Stimulated activated naive B cell treated with anti-CD40 and anti-IgM and Interleukin-4, amounts not matched to agents 10 μg/mL and 1 μg/mL and 100 μg/mL, for 72 hours (primary cell): ENCODE measurements at regions not wholly inside any gene's neighbourhood (a gene's known extent, or its start where the extent isn't known, plus 50 kb on each side); places are given as distances from the start of the nearest gene placed in this dataset.
A peak's percentile ranks its signal among the peaks of the same experiment; 100 is the strongest.
"Not testable (repeated sequence)": the region's sequence is repeated elsewhere in the genome, so short reads cannot be mapped to it uniquely, and the experiment has no call there.

Source experiments
- ATAC-seq, 2 donors: fragments of 150-1000 bp; cut with Tn5 transposase; replicated peaks; 2 replicates each; pipeline ENCODE4 v1.10.0; 2021; ENCODE audit warnings: moderate library complexity in 1 of 2
- DNase-seq: peaks from one replicate; pipeline ENCODE4 v3.0.0; 2021
- H3K27ac Mint-ChIP-seq: one replicate; pipeline ENCODE4 v1.8.0; 2022; ENCODE audit warnings: mild to moderate bottlenecking, mixed read lengths
- H3K27me3 Mint-ChIP-seq, 2 donors: one replicate each; pipeline ENCODE4 v1.8.0; 2022; ENCODE audit warnings: mixed read lengths in 2 of 2
- H3K36me3 Mint-ChIP-seq, 2 donors: one replicate each; pipeline ENCODE4 v1.8.0; 2022; ENCODE audit warnings: mixed read lengths in 2 of 2, mild to moderate bottlenecking in 1 of 2
- H3K4me1 Mint-ChIP-seq, 2 donors: one replicate each; pipeline ENCODE4 v1.8.0; 2022; ENCODE audit warnings: mixed read lengths in 2 of 2, mild to moderate bottlenecking in 1 of 2
- H3K4me3 Mint-ChIP-seq, 2 donors: one replicate each; pipeline ENCODE4 v1.8.0; 2022; ENCODE audit warnings: mild to moderate bottlenecking in 2 of 2, mixed read lengths in 2 of 2, moderate library complexity in 1 of 2
- H3K9me3 Mint-ChIP-seq, 2 donors: one replicate each; pipeline ENCODE4 v1.8.0; 2022; ENCODE audit warnings: mixed read lengths in 2 of 2, mild to moderate bottlenecking in 1 of 2

- not testable (repeated sequence) for H3K4me3 Mint-ChIP-seq, ATAC-seq, H3K4me1 Mint-ChIP-seq, H3K36me3 Mint-ChIP-seq, H3K9me3 Mint-ChIP-seq, H3K27ac Mint-ChIP-seq, DNase-seq
- H3K27me3 Mint-ChIP-seq, result peaks cover 10 to 31% of the 10 kb centered on the region in 2 donors
These were observed 83.2 kb upstream of the ADGRE5 start for GRCh38 chr19:14297883-14298576.

- peak; percentile 57 to 76 for ATAC-seq
- not testable (repeated sequence) for H3K27ac Mint-ChIP-seq, H3K36me3 Mint-ChIP-seq, H3K4me1 Mint-ChIP-seq, H3K9me3 Mint-ChIP-seq, DNase-seq, H3K4me3 Mint-ChIP-seq
- H3K27me3 Mint-ChIP-seq, result peaks cover 15 to 31% of the 10 kb centered on the region in 2 donors
These were observed 86.3 kb upstream of the ADGRE5 start for GRCh38 chr19:14294974-14295373.

GRCh38 chr19:14293816-14294170 lies 87.5 kb upstream of the ADGRE5 start:
- DNase-seq, ATAC-seq, H3K27ac Mint-ChIP-seq, H3K9me3 Mint-ChIP-seq, H3K36me3 Mint-ChIP-seq, H3K4me1 Mint-ChIP-seq: not testable (repeated sequence)
- peaks cover 15 to 35% of the 10 kb centered on the region in 2 donors for H3K27me3 Mint-ChIP-seq
- peak overlapping the region; percentile 17 to 44 for H3K4me3 Mint-ChIP-seq

- not testable (repeated sequence) for DNase-seq, H3K27ac Mint-ChIP-seq, ATAC-seq, H3K9me3 Mint-ChIP-seq, H3K36me3 Mint-ChIP-seq
- Mint-ChIP-seq H3K27me3 (peaks cover 15 to 35% of the 10 kb centered on the region in 2 donors), H3K4me3 (peak overlapping the region; percentile 17 to 44), H3K4me1 (peaks cover 6 to 12% of the 10 kb centered on the region in 2 donors)
These were observed 87.3 kb upstream of the ADGRL1 start for GRCh38 chr19:14293101-14293815.

- H3K27ac Mint-ChIP-seq, H3K36me3 Mint-ChIP-seq, H3K9me3 Mint-ChIP-seq, DNase-seq, ATAC-seq, H3K4me3 Mint-ChIP-seq: not testable (repeated sequence)
- Mint-ChIP-seq H3K27me3 (peaks cover 15 to 25% of the 10 kb centered on the region in 2 donors), H3K4me1 (peaks cover 6 to 12% of the 10 kb centered on the region in 2 donors)
These were observed 83.8 kb upstream of the ADGRL1 start for GRCh38 chr19:14289810-14290209.

- ATAC-seq, H3K27me3 Mint-ChIP-seq, H3K9me3 Mint-ChIP-seq, H3K36me3 Mint-ChIP-seq, H3K4me3 Mint-ChIP-seq, DNase-seq: not testable (repeated sequence)
- Mint-ChIP-seq H3K4me1 (peaks cover 11 to 14% of the 10 kb centered on the region in 2 donors), H3K27ac (peak overlapping the region; percentile 67)
These were observed 81.9 kb upstream of the ADGRL1 start for GRCh38 chr19:14287837-14288236.

- H3K27ac Mint-ChIP-seq, H3K27me3 Mint-ChIP-seq, DNase-seq, ATAC-seq, H3K36me3 Mint-ChIP-seq, H3K9me3 Mint-ChIP-seq, H3K4me3 Mint-ChIP-seq: not testable (repeated sequence)
- H3K4me1 Mint-ChIP-seq, result peaks cover 9 to 13% of the 10 kb centered on the region in 2 donors
These were observed 80.6 kb upstream of the ADGRL1 start for GRCh38 chr19:14286594-14286993.

GRCh38 chr19:14285726-14286125 lies 79.8 kb upstream of the ADGRL1 start:
- Mint-ChIP-seq H3K4me1 (peaks cover 9 to 13% of the 10 kb centered on the region in 2 donors), H3K27me3 (peaks cover 5 to 12% of the 10 kb centered on the region in 2 donors)
- not testable (repeated sequence) for H3K4me3 Mint-ChIP-seq, ATAC-seq, H3K9me3 Mint-ChIP-seq, H3K36me3 Mint-ChIP-seq, DNase-seq, H3K27ac Mint-ChIP-seq

GRCh38 chr19:14283813-14284520 lies 78.0 kb upstream of the ADGRL1 start:
- Mint-ChIP-seq H3K27ac (peak overlapping the region; percentile 9), H3K4me1 (peaks cover 8 to 13% of the 10 kb centered on the region in 2 donors), H3K27me3 (peaks cover 8 to 19% of the 10 kb centered on the region in 2 donors)
- DNase-seq (peak; percentile 4), ATAC-seq (peak; percentile 85 to 93)
- not testable (repeated sequence) for H3K4me3 Mint-ChIP-seq, H3K36me3 Mint-ChIP-seq, H3K9me3 Mint-ChIP-seq

- not testable (repeated sequence) for H3K27ac Mint-ChIP-seq, H3K36me3 Mint-ChIP-seq, DNase-seq, H3K4me3 Mint-ChIP-seq, ATAC-seq, H3K9me3 Mint-ChIP-seq
- peaks cover 15 to 37% of the 10 kb centered on the region in 2 donors for H3K27me3 Mint-ChIP-seq
- peaks cover 8 to 17% of the 10 kb centered on the region in 2 donors for H3K4me1 Mint-ChIP-seq
These were observed 73.3 kb upstream of the ADGRL1 start for GRCh38 chr19:14279270-14279669.

- H3K27me3 Mint-ChIP-seq, result peaks cover 20 to 45% of the 10 kb centered on the region in 2 donors
- peaks cover 3 to 11% of the 10 kb centered on the region in 2 donors for H3K4me1 Mint-ChIP-seq
- no peak for ATAC-seq
- H3K9me3 Mint-ChIP-seq, result peaks cover 4 to 5% of the 10 kb centered on the region in 2 donors
- H3K36me3 Mint-ChIP-seq, result peaks cover 3 to 4% of the 10 kb centered on the region in 2 donors
- H3K4me3 Mint-ChIP-seq, result no peak overlapping the region
- no peak overlapping the region for H3K27ac Mint-ChIP-seq
- DNase-seq, result no peak
These were observed 71.6 kb upstream of the ADGRL1 start for GRCh38 chr19:14277608-14278007.

- peaks cover 23 to 47% of the 10 kb centered on the region in 2 donors for H3K27me3 Mint-ChIP-seq
- H3K36me3 Mint-ChIP-seq, DNase-seq, H3K9me3 Mint-ChIP-seq, H3K4me3 Mint-ChIP-seq, ATAC-seq, H3K27ac Mint-ChIP-seq: not testable (repeated sequence)
- peaks cover 3 to 11% of the 10 kb centered on the region in 2 donors for H3K4me1 Mint-ChIP-seq
These were observed 69.9 kb upstream of the ADGRL1 start for GRCh38 chr19:14275823-14276222.

GRCh38 chr19:14272623-14273022 lies 66.7 kb upstream of the ADGRL1 start:
- peaks cover 24 to 46% of the 10 kb centered on the region in 2 donors for H3K27me3 Mint-ChIP-seq
- DNase-seq (no peak), ATAC-seq (no peak)
- H3K27ac Mint-ChIP-seq, result no peak overlapping the region
- H3K36me3 Mint-ChIP-seq, result peaks cover 3 to 4% of the 10 kb centered on the region in 2 donors
- peaks cover 4 to 5% of the 10 kb centered on the region in 2 donors for H3K9me3 Mint-ChIP-seq
- peaks cover 3 to 11% of the 10 kb centered on the region in 2 donors for H3K4me1 Mint-ChIP-seq
- no peak overlapping the region for H3K4me3 Mint-ChIP-seq

- Mint-ChIP-seq H3K36me3 (peaks cover 3 to 4% of the 10 kb centered on the region in 2 donors), H3K9me3 (peaks cover 4 to 5% of the 10 kb centered on the region in 2 donors), H3K4me1 (peaks cover 3 to 11% of the 10 kb centered on the region in 2 donors), H3K27ac (no peak overlapping the region), H3K4me3 (no peak overlapping the region), H3K27me3 (peaks cover 31 to 47% of the 10 kb centered on the region in 2 donors)
- no peak for ATAC-seq
- DNase-seq, result no peak
These were observed 65.9 kb upstream of the ADGRL1 start for GRCh38 chr19:14271840-14272239.
